Esophagus muscularis mucosa (tissue), 4 donors: ENCODE measurements at regions not wholly inside any gene's neighbourhood (a gene's known extent, or its start where the extent isn't known, plus 50 kb on each side); places are given as distances from the start of the nearest gene placed in this dataset.

Experiments used
- CTCF ChIP-seq, 3 experiments: fragments of 200-600 bp in 2 of 3; fragments of 450-650 bp in 1 of 3; sonication (generic) in 2 of 3; IDR thresholded peaks; one replicate each; pipeline ENCODE4 v1.5.1; 2017 to 2019; ENCODE audit warnings: antibody characterized with exemption in 3 of 3, mild to moderate bottlenecking in 2 of 3, moderate library complexity in 1 of 3
- EP300 ChIP-seq: sonication (generic); formaldehyde crosslinking; IDR thresholded peaks from one replicate; pipeline ENCODE4 v1.6.1; 2017; ENCODE audit warnings: antibody characterized with exemption
- POLR2A ChIP-seq: fragments of 450-650 bp; IDR thresholded peaks from one replicate; pipeline ENCODE4 v1.6.1; 2017; ENCODE audit warnings: antibody characterized with exemption, moderate library complexity, mild to moderate bottlenecking, low read depth
- POLR2AphosphoS5 ChIP-seq, 2 donors: sonication (generic); formaldehyde crosslinking; IDR thresholded peaks; one replicate each; pipeline ENCODE4 v1.6.1; 2017; ENCODE audit warnings: antibody characterized with exemption in 2 of 2

- TF ChIP-seq POLR2A = no peak
- TF ChIP-seq CTCF (IDR thresholded peaks at IDR 0.05) = no peak
- TF ChIP-seq EP300 = no peak
- no peak for TF ChIP-seq POLR2AphosphoS5 (IDR thresholded peaks at IDR 0.05)
These were observed 128.2 kb downstream of the KLHL28 start for GRCh38 chr14:44833376-44834060.
